H1 (cell line): ENCODE measurements at regions not wholly inside any gene's neighbourhood (a gene's known extent, or its start where the extent isn't known, plus 50 kb on each side); places are given as distances from the start of the nearest gene placed in this dataset.
"Not testable (repeated sequence)": the region's sequence is repeated elsewhere in the genome, so short reads cannot be mapped to it uniquely, and the experiment has no call there.

Experiments used
- BACH1 ChIP-seq: IDR thresholded peaks from 2 replicates; pipeline ENCODE4 v1.6.1; 2012; ENCODE audit warnings: low read length, improper control_type of control experiment
- CHD1 ChIP-seq: IDR thresholded peaks from 2 replicates; pipeline ENCODE4 v1.6.1; 2012; ENCODE audit warnings: low read depth, low read length, improper control_type of control experiment
- JUN ChIP-seq: IDR thresholded peaks from 2 replicates; pipeline ENCODE4 v1.6.1; 2011; ENCODE audit warnings: low read depth, mild to moderate bottlenecking, improper control_type of control experiment, low read length
- MAFK ChIP-seq: IDR thresholded peaks from 2 replicates; pipeline ENCODE4 v1.6.1; 2012; ENCODE audit warnings: low read depth, mild to moderate bottlenecking, improper control_type of control experiment, low read length
- POLR2A ChIP-seq, 2 experiments: IDR thresholded peaks; 1 replicate in 1 of 2; 2 replicates in 1 of 2; pipeline ENCODE4 v1.6.1; 2011; ENCODE audit warnings: low read depth in 2 of 2, low read length in 2 of 2, mild to moderate bottlenecking in 2 of 2; ENCODE audit errors: control extremely low read depth in 1 of 2
- POLR2AphosphoS5 ChIP-seq: IDR thresholded peaks from 2 replicates; pipeline ENCODE4 v1.6.1; 2011; ENCODE audit warnings: low read depth, low read length
- RBBP5 ChIP-seq: IDR thresholded peaks from 2 replicates; pipeline ENCODE4 v1.7.1; 2012; ENCODE audit warnings: low read depth, mild to moderate bottlenecking, inconsistent platforms, low read length, moderate library complexity, borderline replicate concordance
- RFX5 ChIP-seq: IDR thresholded peaks from 2 replicates; pipeline ENCODE4 v1.6.1; 2011; ENCODE audit warnings: low read depth, low read length, improper control_type of control experiment, borderline replicate concordance
- SP1 ChIP-seq: IDR thresholded peaks from 2 replicates; pipeline ENCODE4 v1.6.1; 2011; ENCODE audit warnings: low read depth, low read length
- TF ChIP-seq, protein P1 (sequence below), 3 experiments: IDR thresholded peaks; 1 replicate in 2 of 3; 2 replicates in 1 of 3; pipeline versions ENCODE4 v1.5.1 to v1.6.1; 2011; ENCODE audit warnings: low read length in 3 of 3, mild to moderate bottlenecking in 3 of 3, inconsistent platforms in 2 of 3, low read depth in 1 of 3, moderate library complexity in 1 of 3; ENCODE audit not compliant: insufficient read depth in 1 of 3; ENCODE audit errors: control extremely low read depth in 1 of 3
- TF ChIP-seq, protein P2 (sequence below): IDR thresholded peaks from 2 replicates; pipeline ENCODE4 v1.6.1; 2012; ENCODE audit warnings: low read length, inconsistent platforms
- TF ChIP-seq, protein P3 (sequence below): IDR thresholded peaks from 2 replicates; pipeline ENCODE4 v1.6.1; 2011; ENCODE audit warnings: low read length, improper control_type of control experiment

DNA sequence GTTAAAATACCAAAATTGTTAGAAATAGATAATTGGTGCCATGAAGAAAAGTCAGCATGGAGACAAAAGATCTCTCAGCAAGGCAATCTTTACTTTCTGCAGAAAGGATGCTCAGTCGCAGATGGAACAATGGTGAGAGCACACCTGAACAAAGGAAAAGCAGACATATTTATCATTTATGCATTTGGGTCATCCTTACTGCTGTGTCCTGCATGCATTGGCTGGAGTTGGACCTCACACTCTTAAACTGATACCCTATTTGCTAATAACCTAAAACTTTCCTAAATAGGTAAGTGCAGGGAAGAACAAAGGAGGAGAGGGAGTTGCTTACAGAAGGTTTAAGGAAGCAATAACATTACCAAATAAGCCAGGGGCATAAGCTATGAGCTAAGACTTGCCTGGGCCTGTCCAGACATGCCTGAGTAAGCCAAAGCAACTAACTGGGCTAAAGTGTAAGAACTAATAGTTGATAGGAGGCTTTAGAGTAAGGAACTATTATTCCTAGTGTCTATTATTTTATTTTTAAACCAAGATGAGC is 96.1 kb upstream of the GPR6 start:
- TF ChIP-seq MAFK; RFX5; SP1; CHD1; POLR2A (IDR thresholded peaks at IDR 0.05; ENCODE audit: control extremely low read depth in 1 of 2, low read depth in 2 of 2, low read length in 2 of 2); JUN; RBBP5; POLR2AphosphoS5; BACH1: not testable (repeated sequence)
- TF ChIP-seq, protein P1, sequence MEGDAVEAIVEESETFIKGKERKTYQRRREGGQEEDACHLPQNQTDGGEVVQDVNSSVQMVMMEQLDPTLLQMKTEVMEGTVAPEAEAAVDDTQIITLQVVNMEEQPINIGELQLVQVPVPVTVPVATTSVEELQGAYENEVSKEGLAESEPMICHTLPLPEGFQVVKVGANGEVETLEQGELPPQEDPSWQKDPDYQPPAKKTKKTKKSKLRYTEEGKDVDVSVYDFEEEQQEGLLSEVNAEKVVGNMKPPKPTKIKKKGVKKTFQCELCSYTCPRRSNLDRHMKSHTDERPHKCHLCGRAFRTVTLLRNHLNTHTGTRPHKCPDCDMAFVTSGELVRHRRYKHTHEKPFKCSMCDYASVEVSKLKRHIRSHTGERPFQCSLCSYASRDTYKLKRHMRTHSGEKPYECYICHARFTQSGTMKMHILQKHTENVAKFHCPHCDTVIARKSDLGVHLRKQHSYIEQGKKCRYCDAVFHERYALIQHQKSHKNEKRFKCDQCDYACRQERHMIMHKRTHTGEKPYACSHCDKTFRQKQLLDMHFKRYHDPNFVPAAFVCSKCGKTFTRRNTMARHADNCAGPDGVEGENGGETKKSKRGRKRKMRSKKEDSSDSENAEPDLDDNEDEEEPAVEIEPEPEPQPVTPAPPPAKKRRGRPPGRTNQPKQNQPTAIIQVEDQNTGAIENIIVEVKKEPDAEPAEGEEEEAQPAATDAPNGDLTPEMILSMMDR (IDR thresholded peaks at IDR 0.05; ENCODE audit: control extremely low read depth in 1 of 3, insufficient read depth in 1 of 3, low read depth in 1 of 3, low read length in 3 of 3) = not testable (repeated sequence)
- TF ChIP-seq, protein P2, sequence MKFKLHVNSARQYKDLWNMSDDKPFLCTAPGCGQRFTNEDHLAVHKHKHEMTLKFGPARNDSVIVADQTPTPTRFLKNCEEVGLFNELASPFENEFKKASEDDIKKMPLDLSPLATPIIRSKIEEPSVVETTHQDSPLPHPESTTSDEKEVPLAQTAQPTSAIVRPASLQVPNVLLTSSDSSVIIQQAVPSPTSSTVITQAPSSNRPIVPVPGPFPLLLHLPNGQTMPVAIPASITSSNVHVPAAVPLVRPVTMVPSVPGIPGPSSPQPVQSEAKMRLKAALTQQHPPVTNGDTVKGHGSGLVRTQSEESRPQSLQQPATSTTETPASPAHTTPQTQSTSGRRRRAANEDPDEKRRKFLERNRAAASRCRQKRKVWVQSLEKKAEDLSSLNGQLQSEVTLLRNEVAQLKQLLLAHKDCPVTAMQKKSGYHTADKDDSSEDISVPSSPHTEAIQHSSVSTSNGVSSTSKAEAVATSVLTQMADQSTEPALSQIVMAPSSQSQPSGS = not testable (repeated sequence)
- TF ChIP-seq, protein P3, sequence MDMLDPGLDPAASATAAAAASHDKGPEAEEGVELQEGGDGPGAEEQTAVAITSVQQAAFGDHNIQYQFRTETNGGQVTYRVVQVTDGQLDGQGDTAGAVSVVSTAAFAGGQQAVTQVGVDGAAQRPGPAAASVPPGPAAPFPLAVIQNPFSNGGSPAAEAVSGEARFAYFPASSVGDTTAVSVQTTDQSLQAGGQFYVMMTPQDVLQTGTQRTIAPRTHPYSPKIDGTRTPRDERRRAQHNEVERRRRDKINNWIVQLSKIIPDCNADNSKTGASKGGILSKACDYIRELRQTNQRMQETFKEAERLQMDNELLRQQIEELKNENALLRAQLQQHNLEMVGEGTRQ = not testable (repeated sequence)
